ENCODE measurements at regions not wholly inside any gene's neighbourhood (a gene's known extent, or its start where the extent isn't known, plus 50 kb on each side); places are given as distances from the start of the nearest gene placed in this dataset.

DNA sequence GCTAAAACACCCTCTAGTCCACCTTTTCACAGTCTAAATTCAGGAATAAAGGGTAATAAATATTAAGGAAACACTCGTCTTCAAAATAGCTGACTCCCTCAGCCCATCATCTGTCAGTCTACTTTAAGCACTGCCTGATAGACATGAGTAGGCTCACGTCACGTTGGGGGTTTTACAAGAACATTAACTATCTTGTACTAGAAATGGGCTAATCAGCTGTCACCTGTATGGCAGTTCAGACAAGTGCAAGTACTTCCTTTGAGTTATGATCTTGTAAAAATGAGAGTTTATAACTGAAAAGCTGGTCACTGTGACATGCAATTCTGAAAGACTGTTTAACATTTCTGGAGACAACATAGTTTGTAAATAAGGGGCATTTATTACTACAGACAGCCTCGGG is 936.7 kb upstream of the CTNND2 start:
- Mint-ChIP-seq H3K27me3 (ENCODE audit: insufficient read depth) (no peaks in the 10 kb centered on the region), H3K4me3 (no peak overlapping the region), H3K4me1 (ENCODE audit: low read depth) (no peaks in the 10 kb centered on the region), H3K27ac (no peak overlapping the region), H3K36me3 (ENCODE audit: low read depth) (no peaks in the 10 kb centered on the region), H3K9me3 (peaks cover 18% of the 10 kb centered on the region)
- no peak for DNase-seq
- TF ChIP-seq, protein P1, sequence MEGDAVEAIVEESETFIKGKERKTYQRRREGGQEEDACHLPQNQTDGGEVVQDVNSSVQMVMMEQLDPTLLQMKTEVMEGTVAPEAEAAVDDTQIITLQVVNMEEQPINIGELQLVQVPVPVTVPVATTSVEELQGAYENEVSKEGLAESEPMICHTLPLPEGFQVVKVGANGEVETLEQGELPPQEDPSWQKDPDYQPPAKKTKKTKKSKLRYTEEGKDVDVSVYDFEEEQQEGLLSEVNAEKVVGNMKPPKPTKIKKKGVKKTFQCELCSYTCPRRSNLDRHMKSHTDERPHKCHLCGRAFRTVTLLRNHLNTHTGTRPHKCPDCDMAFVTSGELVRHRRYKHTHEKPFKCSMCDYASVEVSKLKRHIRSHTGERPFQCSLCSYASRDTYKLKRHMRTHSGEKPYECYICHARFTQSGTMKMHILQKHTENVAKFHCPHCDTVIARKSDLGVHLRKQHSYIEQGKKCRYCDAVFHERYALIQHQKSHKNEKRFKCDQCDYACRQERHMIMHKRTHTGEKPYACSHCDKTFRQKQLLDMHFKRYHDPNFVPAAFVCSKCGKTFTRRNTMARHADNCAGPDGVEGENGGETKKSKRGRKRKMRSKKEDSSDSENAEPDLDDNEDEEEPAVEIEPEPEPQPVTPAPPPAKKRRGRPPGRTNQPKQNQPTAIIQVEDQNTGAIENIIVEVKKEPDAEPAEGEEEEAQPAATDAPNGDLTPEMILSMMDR (IDR thresholded peaks at IDR 0.05), result no peak

DNA sequence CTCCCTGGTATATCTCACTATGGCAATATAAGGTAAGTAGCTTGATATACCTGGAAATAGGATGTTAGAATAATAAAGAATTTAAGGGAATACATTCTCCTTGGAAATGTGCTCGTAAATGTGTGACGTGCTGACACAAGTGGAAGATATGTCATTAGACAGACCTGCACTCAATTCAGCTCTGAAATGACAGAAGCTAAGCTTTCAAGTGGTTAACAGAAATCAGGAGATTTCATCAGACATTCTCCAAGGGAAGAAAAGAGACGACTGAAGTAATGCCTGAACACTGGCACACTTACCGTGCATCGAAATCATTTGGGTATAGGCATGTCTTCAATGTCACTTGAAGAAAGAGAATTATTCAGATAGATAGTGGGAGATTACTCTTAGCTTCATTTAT is 933.3 kb upstream of the CTNND2 start:
- no peak for DNase-seq
- no peaks in the 10 kb centered on the region for H3K4me1 Mint-ChIP-seq (ENCODE audit: low read depth)
- H3K27ac Mint-ChIP-seq, result no peak overlapping the region
- TF ChIP-seq, protein P1 (IDR thresholded peaks at IDR 0.05), result no peak
- H3K27me3 Mint-ChIP-seq (ENCODE audit: insufficient read depth), result no peaks in the 10 kb centered on the region
- peaks cover 23% of the 10 kb centered on the region for H3K9me3 Mint-ChIP-seq
- no peak overlapping the region for H3K4me3 Mint-ChIP-seq
- no peaks in the 10 kb centered on the region for H3K36me3 Mint-ChIP-seq (ENCODE audit: low read depth)

DNA sequence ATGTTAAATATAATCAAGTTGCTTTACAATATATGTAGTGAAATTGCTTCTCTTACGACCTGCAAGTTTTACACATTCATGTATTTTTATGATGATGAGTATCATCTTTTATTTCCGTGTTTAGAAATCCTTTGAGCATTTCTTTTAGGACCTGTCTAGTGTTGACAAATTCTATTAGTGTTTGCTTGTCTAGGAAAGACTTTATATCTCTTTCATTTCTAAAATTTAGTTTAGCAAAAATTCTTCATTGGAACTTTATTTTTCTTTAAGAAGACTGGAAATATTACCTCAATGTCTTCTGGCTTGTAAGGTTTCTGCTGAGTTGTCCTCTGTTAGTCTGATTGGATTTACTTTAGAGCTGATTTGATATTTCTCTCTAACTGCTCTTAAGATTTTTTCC is 920.9 kb upstream of the CTNND2 start:
- peaks cover 37% of the 10 kb centered on the region for H3K9me3 Mint-ChIP-seq
- no peak for DNase-seq
- no peaks in the 10 kb centered on the region for H3K36me3 Mint-ChIP-seq (ENCODE audit: low read depth)
- H3K27me3 Mint-ChIP-seq (ENCODE audit: insufficient read depth), result no peaks in the 10 kb centered on the region
- H3K27ac Mint-ChIP-seq, result no peak overlapping the region
- H3K4me3 Mint-ChIP-seq, result no peak overlapping the region
- H3K4me1 Mint-ChIP-seq (ENCODE audit: low read depth), result no peaks in the 10 kb centered on the region
- TF ChIP-seq, protein P1 (IDR thresholded peaks at IDR 0.05), result no peak

DNA sequence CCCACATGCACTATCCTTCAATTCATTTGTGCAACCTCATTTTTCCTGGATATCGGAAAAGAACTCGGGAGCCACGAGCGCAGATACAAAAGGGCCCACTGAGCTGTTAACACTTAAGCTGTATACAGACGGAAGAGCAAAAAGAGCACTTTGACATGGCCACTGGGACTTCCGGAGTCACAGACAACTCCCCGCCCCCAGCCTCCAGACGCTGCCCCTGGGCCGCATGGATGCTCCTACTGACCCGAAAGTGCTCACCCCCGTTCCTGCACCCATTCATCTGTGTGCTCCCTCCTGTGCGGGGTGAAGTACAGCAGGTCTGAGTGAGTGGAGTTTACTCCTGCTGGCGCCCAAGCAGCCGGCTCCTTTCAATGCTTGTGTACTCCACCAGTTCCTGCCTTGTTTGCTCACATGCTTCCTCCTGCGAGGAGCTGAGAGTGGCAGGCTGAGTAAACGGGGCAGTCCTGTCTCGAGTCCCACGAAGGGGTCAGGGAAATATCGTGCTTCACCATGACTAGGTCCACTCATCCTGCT is 901.0 kb upstream of the CTNND2 start:
- Mint-ChIP-seq H3K36me3 (ENCODE audit: low read depth) (no peaks in the 10 kb centered on the region), H3K4me3 (no peak overlapping the region), H3K9me3 (peaks cover 19% of the 10 kb centered on the region), H3K27ac (no peak overlapping the region), H3K27me3 (ENCODE audit: insufficient read depth) (no peaks in the 10 kb centered on the region), H3K4me1 (ENCODE audit: low read depth) (no peaks in the 10 kb centered on the region)
- no peak for DNase-seq
- TF ChIP-seq, protein P1 (IDR thresholded peaks at IDR 0.05), result no peak

DNA sequence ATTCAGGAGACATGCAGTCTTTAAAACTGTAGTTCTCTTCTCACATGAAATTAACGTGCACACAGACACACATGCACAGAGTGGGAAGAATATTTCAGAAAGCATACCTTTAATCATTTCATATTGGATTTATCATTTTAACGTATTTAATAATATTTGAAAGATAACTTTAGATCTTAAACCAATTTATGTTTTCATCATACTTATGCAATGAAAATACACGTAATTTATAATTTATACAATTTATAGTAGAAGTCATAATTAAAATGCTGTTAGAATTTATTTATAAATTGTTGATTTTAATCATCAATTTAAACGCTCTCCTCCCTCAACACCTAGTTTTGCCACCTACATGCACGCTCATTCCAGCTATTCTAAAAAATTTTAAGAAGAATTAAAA is 894.9 kb upstream of the CTNND2 start:
- no peak for DNase-seq
- Mint-ChIP-seq H3K36me3 (ENCODE audit: low read depth) (no peaks in the 10 kb centered on the region), H3K27me3 (ENCODE audit: insufficient read depth) (no peaks in the 10 kb centered on the region), H3K9me3 (peaks cover 32% of the 10 kb centered on the region), H3K27ac (no peak overlapping the region), H3K4me1 (ENCODE audit: low read depth) (no peaks in the 10 kb centered on the region), H3K4me3 (no peak overlapping the region)
- TF ChIP-seq, protein P1 (IDR thresholded peaks at IDR 0.05), result no peak

DNA sequence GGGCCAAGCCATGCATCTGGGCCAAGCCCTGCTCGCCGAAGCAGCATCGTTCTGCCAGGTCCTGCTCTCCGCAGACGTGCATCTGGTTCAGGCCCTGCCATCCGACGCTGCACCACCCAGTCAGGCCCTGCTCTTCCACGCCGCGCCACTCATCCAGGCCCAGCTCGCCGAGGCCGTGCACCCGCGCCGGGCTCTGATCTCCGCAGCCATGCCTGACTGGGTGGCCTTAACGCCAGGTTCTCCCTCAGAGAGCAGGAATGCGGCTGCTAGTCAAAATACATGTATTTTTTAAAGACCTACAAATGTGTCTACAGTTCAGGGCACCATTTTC is 891.1 kb upstream of the CTNND2 start:
- Mint-ChIP-seq H3K36me3 (ENCODE audit: low read depth) (no peaks in the 10 kb centered on the region), H3K9me3 (peaks cover 37% of the 10 kb centered on the region), H3K4me3 (no peak overlapping the region), H3K27me3 (ENCODE audit: insufficient read depth) (peaks cover 2% of the 10 kb centered on the region; the same call in 1 of the 2 replicates), H3K4me1 (ENCODE audit: low read depth) (no peaks in the 10 kb centered on the region), H3K27ac (no peak overlapping the region)
- DNase-seq, result no peak
- TF ChIP-seq, protein P1 (IDR thresholded peaks at IDR 0.05), result no peak
